Neural cell (in vitro differentiated cells): ENCODE measurements at regions not wholly inside any gene's neighbourhood (a gene's known extent, or its start where the extent isn't known, plus 50 kb on each side); places are given as distances from the start of the nearest gene placed in this dataset.

Experiments
- H2AFZ ChIP-seq: fragments of 200-600, 300-800 bp; sonication (generic), shearing (Covaris generic); 2 replicates; pipeline ENCODE4 v1.6.0; 2014; ENCODE audit warnings: low read depth, mild to moderate bottlenecking, antibody characterized with exemption, low read length, moderate library complexity
- H3F3A ChIP-seq: fragments of 200-600 bp; shearing (Covaris generic); 2 replicates; pipeline ENCODE4 v1.6.1; 2016; ENCODE audit warnings: mild to moderate bottlenecking, moderate library complexity, mixed read lengths, antibody characterized with exemption, low read length; ENCODE audit not compliant: insufficient read depth, poor library complexity, severe bottlenecking
- H3K27ac ChIP-seq: fragments of 200-600, 300-800 bp; sonication (generic), shearing (Covaris generic); 2 replicates; pipeline ENCODE4 v1.5.1; 2014; ENCODE audit warnings: mild to moderate bottlenecking, low read length, moderate library complexity
- H3K27me3 ChIP-seq: fragments of 300-800, 200-600 bp; sonication (generic), shearing (Covaris generic); 2 replicates; pipeline ENCODE4 v1.6.0; 2014; ENCODE audit warnings: mild to moderate bottlenecking, low read depth, low read length, moderate library complexity; ENCODE audit not compliant: insufficient read depth
- H3K36me3 ChIP-seq: fragments of 300-800, 200-600 bp; sonication (generic), shearing (Covaris generic); 2 replicates; pipeline ENCODE4 v1.5.1; 2014; ENCODE audit warnings: mild to moderate bottlenecking, antibody characterized with exemption, low read length, moderate library complexity; ENCODE audit not compliant: insufficient read depth
- H3K4me2 ChIP-seq: fragments of 300-800, 200-600 bp; sonication (generic), shearing (Covaris generic); 2 replicates; pipeline ENCODE4 v1.6.0; 2014; ENCODE audit warnings: mild to moderate bottlenecking, low read length
- H3K4me3 ChIP-seq: fragments of 300-800, 200-600 bp; sonication (generic), shearing (Covaris generic); 2 replicates; pipeline ENCODE4 v1.5.1; 2014; ENCODE audit warnings: mild to moderate bottlenecking, low read length, moderate library complexity
- H3K79me2 ChIP-seq: fragments of 200-600 bp; shearing (Covaris generic); replicated peaks from 2 replicates; pipeline ENCODE4 v1.6.0; 2014; ENCODE audit warnings: mild to moderate bottlenecking, low read length, moderate library complexity; ENCODE audit not compliant: insufficient read depth
- H3K9ac ChIP-seq: fragments of 300-800, 200-600 bp; sonication (generic), shearing (Covaris generic); 2 replicates; pipeline ENCODE4 v1.6.1; 2016; ENCODE audit warnings: mild to moderate bottlenecking, low read length, mixed read lengths
- H3K9me2 ChIP-seq: fragments of 200-600 bp; shearing (Covaris generic); 2 replicates; pipeline ENCODE4 v1.6.1; 2016; ENCODE audit warnings: mild to moderate bottlenecking, low read length, mixed read lengths; ENCODE audit not compliant: insufficient read depth
- H3K9me3 ChIP-seq: fragments of 200-600, 300-800 bp; sonication (generic), shearing (Covaris generic); 2 replicates; pipeline ENCODE4 v1.6.1; 2016; ENCODE audit warnings: mild to moderate bottlenecking, mixed run types, low read length, moderate library complexity, mixed read lengths
- H4K20me1 ChIP-seq: fragments of 200-600 bp; shearing (Covaris generic); 2 replicates; pipeline ENCODE4 v1.6.1; 2016; ENCODE audit warnings: mild to moderate bottlenecking, mixed run types; ENCODE audit not compliant: insufficient read depth
- EP300 ChIP-seq: fragments of 450-650 bp; conservative IDR thresholded peaks from 2 replicates; pipeline ENCODE4 v1.6.1; 2014; ENCODE audit warnings: antibody characterized with exemption, mild to moderate bottlenecking, moderate library complexity; ENCODE audit not compliant: poor library complexity, severe bottlenecking
- EZH2 ChIP-seq: fragments of 200-600, 300-800 bp; shearing (Covaris generic), sonication (generic); IDR thresholded peaks from 2 replicates; pipeline ENCODE4 v1.6.1; 2014; ENCODE audit warnings: antibody characterized with exemption, low read length, borderline replicate concordance, mild to moderate bottlenecking; ENCODE audit not compliant: insufficient read depth, poor library complexity, severe bottlenecking
- MXI1 ChIP-seq: fragments of 450-650 bp; conservative IDR thresholded peaks from 2 replicates; pipeline ENCODE4 v1.6.1; 2014; ENCODE audit warnings: antibody characterized with exemption, mild to moderate bottlenecking; ENCODE audit not compliant: poor library complexity, severe bottlenecking
- POLR2AphosphoS5 ChIP-seq: IDR thresholded peaks from 2 replicates; pipeline ENCODE4 v1.6.1; 2012
- RAD21 ChIP-seq: fragments of 450-650 bp; conservative IDR thresholded peaks from 2 replicates; pipeline ENCODE4 v1.6.1; 2014; ENCODE audit warnings: antibody characterized with exemption, mild to moderate bottlenecking, moderate library complexity
- SMC3 ChIP-seq: fragments of 450-650 bp; conservative IDR thresholded peaks from 2 replicates; pipeline ENCODE4 v1.6.1; 2014; ENCODE audit warnings: antibody characterized with exemption, mild to moderate bottlenecking, moderate library complexity; ENCODE audit not compliant: poor library complexity
- TAF1 ChIP-seq: IDR thresholded peaks from 2 replicates; pipeline ENCODE4 v1.6.1; 2012; ENCODE audit warnings: low read depth
- TF ChIP-seq, protein P1 (sequence below): IDR thresholded peaks from 2 replicates; pipeline ENCODE4 v1.6.1; 2012; ENCODE audit warnings: borderline replicate concordance
- TF ChIP-seq, protein P2 (sequence below): fragments of 450-650 bp; IDR thresholded peaks from 2 replicates; pipeline ENCODE4 v1.5.1; 2014; ENCODE audit warnings: antibody characterized with exemption, mild to moderate bottlenecking, moderate library complexity; ENCODE audit not compliant: poor library complexity, severe bottlenecking

DNA sequence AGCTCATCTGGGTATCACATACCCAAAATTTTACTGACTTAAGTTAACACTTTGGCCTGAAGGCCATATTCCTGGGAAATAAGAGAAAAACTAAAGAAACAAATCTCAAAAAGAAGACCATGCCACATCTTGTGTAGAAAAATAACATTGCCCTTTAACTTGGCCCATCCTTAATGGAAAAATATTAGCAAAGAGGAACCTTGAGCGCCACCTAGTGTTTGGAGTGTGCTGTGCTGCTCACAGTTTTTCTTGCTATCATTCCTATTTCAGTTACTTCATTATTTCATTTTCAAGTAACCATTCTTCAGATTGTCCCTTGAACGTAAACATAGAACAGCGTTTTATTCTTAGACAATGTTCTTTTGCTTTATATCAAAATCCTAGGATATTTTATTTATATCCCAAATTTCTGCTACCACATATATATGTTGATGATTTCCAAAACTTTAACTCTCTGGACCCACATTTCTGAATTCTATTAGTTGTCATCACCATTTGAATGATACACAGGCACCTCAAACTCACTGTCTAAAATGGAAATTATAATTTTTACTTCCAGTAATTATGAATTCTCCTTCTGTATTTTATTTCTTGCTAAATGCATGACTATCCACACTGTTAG is 999.0 kb upstream of the ADGRL3 start:
- Histone ChIP-seq H3K9ac (no peak overlapping the region), H3K4me3 (no peak overlapping the region), H3K27me3 (no peaks in the 10 kb centered on the region), H3F3A (no peaks in the 10 kb centered on the region), H2AFZ (no peak overlapping the region), H3K36me3 (no peaks in the 10 kb centered on the region), H3K9me2 (no peaks in the 10 kb centered on the region), H3K4me2 (no peak overlapping the region), H4K20me1 (no peaks in the 10 kb centered on the region), H3K79me2 (no peaks in the 10 kb centered on the region), H3K27ac (no peak overlapping the region), H3K9me3 (no peaks in the 10 kb centered on the region)
- TF ChIP-seq, protein P1, sequence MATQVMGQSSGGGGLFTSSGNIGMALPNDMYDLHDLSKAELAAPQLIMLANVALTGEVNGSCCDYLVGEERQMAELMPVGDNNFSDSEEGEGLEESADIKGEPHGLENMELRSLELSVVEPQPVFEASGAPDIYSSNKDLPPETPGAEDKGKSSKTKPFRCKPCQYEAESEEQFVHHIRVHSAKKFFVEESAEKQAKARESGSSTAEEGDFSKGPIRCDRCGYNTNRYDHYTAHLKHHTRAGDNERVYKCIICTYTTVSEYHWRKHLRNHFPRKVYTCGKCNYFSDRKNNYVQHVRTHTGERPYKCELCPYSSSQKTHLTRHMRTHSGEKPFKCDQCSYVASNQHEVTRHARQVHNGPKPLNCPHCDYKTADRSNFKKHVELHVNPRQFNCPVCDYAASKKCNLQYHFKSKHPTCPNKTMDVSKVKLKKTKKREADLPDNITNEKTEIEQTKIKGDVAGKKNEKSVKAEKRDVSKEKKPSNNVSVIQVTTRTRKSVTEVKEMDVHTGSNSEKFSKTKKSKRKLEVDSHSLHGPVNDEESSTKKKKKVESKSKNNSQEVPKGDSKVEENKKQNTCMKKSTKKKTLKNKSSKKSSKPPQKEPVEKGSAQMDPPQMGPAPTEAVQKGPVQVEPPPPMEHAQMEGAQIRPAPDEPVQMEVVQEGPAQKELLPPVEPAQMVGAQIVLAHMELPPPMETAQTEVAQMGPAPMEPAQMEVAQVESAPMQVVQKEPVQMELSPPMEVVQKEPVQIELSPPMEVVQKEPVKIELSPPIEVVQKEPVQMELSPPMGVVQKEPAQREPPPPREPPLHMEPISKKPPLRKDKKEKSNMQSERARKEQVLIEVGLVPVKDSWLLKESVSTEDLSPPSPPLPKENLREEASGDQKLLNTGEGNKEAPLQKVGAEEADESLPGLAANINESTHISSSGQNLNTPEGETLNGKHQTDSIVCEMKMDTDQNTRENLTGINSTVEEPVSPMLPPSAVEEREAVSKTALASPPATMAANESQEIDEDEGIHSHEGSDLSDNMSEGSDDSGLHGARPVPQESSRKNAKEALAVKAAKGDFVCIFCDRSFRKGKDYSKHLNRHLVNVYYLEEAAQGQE = no peak
- TF ChIP-seq, protein P2, sequence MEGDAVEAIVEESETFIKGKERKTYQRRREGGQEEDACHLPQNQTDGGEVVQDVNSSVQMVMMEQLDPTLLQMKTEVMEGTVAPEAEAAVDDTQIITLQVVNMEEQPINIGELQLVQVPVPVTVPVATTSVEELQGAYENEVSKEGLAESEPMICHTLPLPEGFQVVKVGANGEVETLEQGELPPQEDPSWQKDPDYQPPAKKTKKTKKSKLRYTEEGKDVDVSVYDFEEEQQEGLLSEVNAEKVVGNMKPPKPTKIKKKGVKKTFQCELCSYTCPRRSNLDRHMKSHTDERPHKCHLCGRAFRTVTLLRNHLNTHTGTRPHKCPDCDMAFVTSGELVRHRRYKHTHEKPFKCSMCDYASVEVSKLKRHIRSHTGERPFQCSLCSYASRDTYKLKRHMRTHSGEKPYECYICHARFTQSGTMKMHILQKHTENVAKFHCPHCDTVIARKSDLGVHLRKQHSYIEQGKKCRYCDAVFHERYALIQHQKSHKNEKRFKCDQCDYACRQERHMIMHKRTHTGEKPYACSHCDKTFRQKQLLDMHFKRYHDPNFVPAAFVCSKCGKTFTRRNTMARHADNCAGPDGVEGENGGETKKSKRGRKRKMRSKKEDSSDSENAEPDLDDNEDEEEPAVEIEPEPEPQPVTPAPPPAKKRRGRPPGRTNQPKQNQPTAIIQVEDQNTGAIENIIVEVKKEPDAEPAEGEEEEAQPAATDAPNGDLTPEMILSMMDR = peak; percentile 75
- TF ChIP-seq RAD21 = peak; percentile 81
- TF ChIP-seq SMC3 = peak; percentile 79

DNA sequence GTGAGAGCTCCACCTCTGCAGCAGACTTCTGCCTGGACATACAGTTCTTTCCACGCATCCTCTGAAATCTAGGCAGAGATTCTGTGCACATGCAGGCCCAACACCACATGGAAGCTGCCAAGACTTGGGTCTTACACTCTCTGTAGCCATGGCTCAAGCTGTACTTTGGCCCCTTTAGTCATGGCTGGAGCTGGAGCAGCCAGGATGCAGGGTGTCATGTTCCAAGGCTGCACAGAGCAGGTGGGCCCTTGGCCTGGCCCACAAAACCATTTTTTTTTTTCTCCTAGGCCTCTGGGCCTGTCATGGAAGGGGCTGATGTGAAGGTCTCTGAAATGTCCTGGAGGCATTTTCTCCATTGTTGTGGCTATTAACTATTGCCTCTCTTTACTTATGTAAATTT is 990.5 kb upstream of the ADGRL3 start:
- H3K9ac ChIP-seq = no peak overlapping the region
- H4K20me1 ChIP-seq = no peaks in the 10 kb centered on the region
- H3K79me2 ChIP-seq = no peaks in the 10 kb centered on the region
- H3K4me3 ChIP-seq = no peak overlapping the region
- TF ChIP-seq, protein P2 = no peak
- TF ChIP-seq POLR2AphosphoS5 (no peak), EZH2 (no peak), MXI1 (no peak), RAD21 (no peak), EP300 (no peak), TAF1 (no peak), SMC3 (no peak)
- TF ChIP-seq, protein P1 = no peak
- no peaks in the 10 kb centered on the region for H3K9me2 ChIP-seq
- no peak overlapping the region for H3K27ac ChIP-seq
- H3K4me2 ChIP-seq = no peak overlapping the region
- H3K9me3 ChIP-seq = peaks cover 8% of the 10 kb centered on the region
- H3K27me3 ChIP-seq = no peaks in the 10 kb centered on the region
- H3F3A ChIP-seq = no peaks in the 10 kb centered on the region
- H2AFZ ChIP-seq = no peak overlapping the region
- no peaks in the 10 kb centered on the region for H3K36me3 ChIP-seq
